ENCODE measurements at regions not wholly inside any gene's neighbourhood (a gene's known extent, or its start where the extent isn't known, plus 50 kb on each side); places are given as distances from the start of the nearest gene placed in this dataset.

DNA sequence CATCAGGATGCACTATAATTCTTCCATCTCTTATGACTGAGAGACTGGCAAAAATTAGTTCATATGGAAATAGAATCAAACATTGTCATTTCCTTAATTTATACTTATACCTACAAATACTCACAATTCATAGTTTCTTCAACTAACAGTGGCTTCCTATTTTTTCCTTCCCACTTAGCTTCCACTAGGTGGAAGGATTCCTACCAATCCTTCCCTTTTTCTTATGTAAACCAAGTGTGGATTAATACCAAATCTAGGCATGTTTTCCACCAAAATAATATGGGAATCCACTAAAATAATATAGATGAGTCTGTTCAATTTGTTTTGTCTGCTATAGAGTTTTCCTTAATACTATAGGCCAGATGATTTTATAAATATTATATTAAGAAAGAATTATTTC lies 1537.1 kb downstream of the PLA2G4A start:
- Histone ChIP-seq H3K4me3 (ENCODE audit: low read depth in 1 of 3, low read length in 3 of 3) (no peak overlapping the region), H3K36me3 (ENCODE audit: control insufficient read depth in 4 of 4, insufficient read depth in 3 of 4, low read depth in 1 of 4, low read length in 3 of 4) (no peaks in the 10 kb centered on the region), H3K27me3 (ENCODE audit: control insufficient read depth in 4 of 4, insufficient read depth in 4 of 4, low read length in 3 of 4) (no peaks in the 10 kb centered on the region), H3K4me1 (ENCODE audit: control insufficient read depth in 4 of 4, insufficient read depth in 4 of 4, low read length in 3 of 4) (no peaks in the 10 kb centered on the region), H3K27ac (ENCODE audit: low read depth in 1 of 2, low read length in 2 of 2) (no peak overlapping the region), H3K9ac (ENCODE audit: low read depth in 1 of 2, low read length in 2 of 2) (no peak overlapping the region), H3K9me3 (ENCODE audit: control insufficient read depth in 4 of 4, low read length in 3 of 4) (no peaks in the 10 kb centered on the region)
- DNase-seq (ENCODE audit: low spot score), result no peak
- no peak for TF ChIP-seq GABPA (IDR thresholded peaks at IDR 0.05 in 1 of 2, conservative IDR thresholded peaks at IDR 0.05 in 1 of 2)
- no peak for TF ChIP-seq NR2F2 (IDR thresholded peaks at IDR 0.05)
- no peak for TF ChIP-seq FOXA2 (IDR thresholded peaks at IDR 0.05)
- TF ChIP-seq, protein P1, sequence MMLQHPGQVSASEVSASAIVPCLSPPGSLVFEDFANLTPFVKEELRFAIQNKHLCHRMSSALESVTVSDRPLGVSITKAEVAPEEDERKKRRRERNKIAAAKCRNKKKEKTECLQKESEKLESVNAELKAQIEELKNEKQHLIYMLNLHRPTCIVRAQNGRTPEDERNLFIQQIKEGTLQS (IDR thresholded peaks at IDR 0.05), result no peak

DNA sequence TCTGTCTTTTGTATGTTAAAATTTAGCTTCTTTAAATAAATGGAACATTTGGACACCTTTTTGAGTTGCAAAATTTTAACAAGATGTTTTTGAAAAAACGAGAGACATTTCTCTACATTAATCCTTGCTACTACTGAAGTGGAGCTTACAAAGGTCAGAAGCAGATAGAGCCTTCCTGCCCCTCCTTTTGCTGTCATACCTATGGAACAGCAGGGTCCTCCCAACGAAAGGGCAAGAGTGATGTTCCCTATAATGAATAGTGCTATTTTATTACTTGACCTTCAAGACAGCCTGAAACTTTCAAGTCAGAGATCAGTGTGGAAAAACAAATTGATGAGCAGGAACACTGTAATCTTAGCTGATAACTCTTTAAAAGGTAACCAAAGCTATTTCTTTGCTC lies 1538.9 kb downstream of the PLA2G4A start:
- Histone ChIP-seq H3K36me3 (ENCODE audit: control insufficient read depth in 4 of 4, insufficient read depth in 3 of 4, low read depth in 1 of 4, low read length in 3 of 4) (no peaks in the 10 kb centered on the region), H3K9ac (ENCODE audit: low read depth in 1 of 2, low read length in 2 of 2) (no peak overlapping the region), H3K27me3 (ENCODE audit: control insufficient read depth in 4 of 4, insufficient read depth in 4 of 4, low read length in 3 of 4) (no peaks in the 10 kb centered on the region), H3K9me3 (ENCODE audit: control insufficient read depth in 4 of 4, low read length in 3 of 4) (no peaks in the 10 kb centered on the region), H3K27ac (ENCODE audit: low read depth in 1 of 2, low read length in 2 of 2) (no peak overlapping the region), H3K4me3 (ENCODE audit: low read depth in 1 of 3, low read length in 3 of 3) (no peak overlapping the region), H3K4me1 (ENCODE audit: control insufficient read depth in 4 of 4, insufficient read depth in 4 of 4, low read length in 3 of 4) (no peaks in the 10 kb centered on the region)
- WGBS, result 26% methylated on average over 2 of the region's 2 CpGs
- TF ChIP-seq GABPA (IDR thresholded peaks at IDR 0.05 in 1 of 2, conservative IDR thresholded peaks at IDR 0.05 in 1 of 2), result no peak
- no peak for TF ChIP-seq TAF1 (conservative IDR thresholded peaks at IDR 0.05)
- TF ChIP-seq, protein P2, sequence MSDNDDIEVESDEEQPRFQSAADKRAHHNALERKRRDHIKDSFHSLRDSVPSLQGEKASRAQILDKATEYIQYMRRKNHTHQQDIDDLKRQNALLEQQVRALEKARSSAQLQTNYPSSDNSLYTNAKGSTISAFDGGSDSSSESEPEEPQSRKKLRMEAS (IDR thresholded peaks at IDR 0.05), result no peak
- TF ChIP-seq EGR1 (IDR thresholded peaks at IDR 0.05; ENCODE audit: low read depth in 2 of 2), result no peak
- TF ChIP-seq, protein P1 (IDR thresholded peaks at IDR 0.05), result no peak
- TF ChIP-seq JUND (IDR thresholded peaks at IDR 0.05), result no peak
- TF ChIP-seq RXRA (IDR thresholded peaks at IDR 0.05), result no peak
- TF ChIP-seq, protein P3, sequence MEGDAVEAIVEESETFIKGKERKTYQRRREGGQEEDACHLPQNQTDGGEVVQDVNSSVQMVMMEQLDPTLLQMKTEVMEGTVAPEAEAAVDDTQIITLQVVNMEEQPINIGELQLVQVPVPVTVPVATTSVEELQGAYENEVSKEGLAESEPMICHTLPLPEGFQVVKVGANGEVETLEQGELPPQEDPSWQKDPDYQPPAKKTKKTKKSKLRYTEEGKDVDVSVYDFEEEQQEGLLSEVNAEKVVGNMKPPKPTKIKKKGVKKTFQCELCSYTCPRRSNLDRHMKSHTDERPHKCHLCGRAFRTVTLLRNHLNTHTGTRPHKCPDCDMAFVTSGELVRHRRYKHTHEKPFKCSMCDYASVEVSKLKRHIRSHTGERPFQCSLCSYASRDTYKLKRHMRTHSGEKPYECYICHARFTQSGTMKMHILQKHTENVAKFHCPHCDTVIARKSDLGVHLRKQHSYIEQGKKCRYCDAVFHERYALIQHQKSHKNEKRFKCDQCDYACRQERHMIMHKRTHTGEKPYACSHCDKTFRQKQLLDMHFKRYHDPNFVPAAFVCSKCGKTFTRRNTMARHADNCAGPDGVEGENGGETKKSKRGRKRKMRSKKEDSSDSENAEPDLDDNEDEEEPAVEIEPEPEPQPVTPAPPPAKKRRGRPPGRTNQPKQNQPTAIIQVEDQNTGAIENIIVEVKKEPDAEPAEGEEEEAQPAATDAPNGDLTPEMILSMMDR (IDR thresholded peaks at IDR 0.05; ENCODE audit: low read depth, low read length, missing input control), result no peak
- TF ChIP-seq HNF4A (conservative IDR thresholded peaks at IDR 0.05), result no peak
- no peak for TF ChIP-seq HNF4G (IDR thresholded peaks at IDR 0.05)
- no peak for DNase-seq (ENCODE audit: low spot score)

DNA sequence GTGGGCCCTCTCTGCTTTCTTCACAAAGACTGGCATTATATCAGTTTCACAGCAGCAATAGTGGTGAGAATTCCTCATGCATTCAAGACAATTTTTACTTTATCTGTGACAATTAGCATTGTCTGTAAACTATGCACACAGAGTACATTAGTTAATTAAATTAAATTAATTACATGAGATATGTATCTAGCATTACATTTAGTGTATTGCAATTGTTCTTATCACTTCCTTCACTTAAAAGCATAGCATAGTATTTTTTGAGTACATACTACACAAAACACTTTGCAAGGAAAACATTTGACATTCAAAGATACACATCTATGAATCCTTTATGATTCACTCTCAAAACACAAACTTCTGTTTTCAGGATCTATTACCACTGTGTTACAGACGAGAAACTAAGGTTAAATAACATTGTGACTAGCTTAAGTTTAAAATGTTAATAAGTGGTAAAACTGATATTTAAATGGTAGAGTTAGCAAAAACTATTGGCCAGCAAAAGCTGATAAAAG lies 1542.6 kb downstream of the PLA2G4A start:
- no peaks in the 10 kb centered on the region for H3K4me1 ChIP-seq (ENCODE audit: control insufficient read depth in 4 of 4, insufficient read depth in 4 of 4, low read length in 3 of 4)
- WGBS, result 53% methylated on average over 1 of the region's 1 CpG
- H3K27me3 ChIP-seq (ENCODE audit: control insufficient read depth in 4 of 4, insufficient read depth in 4 of 4, low read length in 3 of 4), result no peaks in the 10 kb centered on the region
- H3K27ac ChIP-seq (ENCODE audit: low read depth in 1 of 2, low read length in 2 of 2), result no peak overlapping the region
- no peaks in the 10 kb centered on the region for H3K36me3 ChIP-seq (ENCODE audit: control insufficient read depth in 4 of 4, insufficient read depth in 3 of 4, low read depth in 1 of 4, low read length in 3 of 4)
- H3K4me3 ChIP-seq (ENCODE audit: low read depth in 1 of 3, low read length in 3 of 3), result no peak overlapping the region
- H3K9ac ChIP-seq (ENCODE audit: low read depth in 1 of 2, low read length in 2 of 2), result no peak overlapping the region
- no peak for DNase-seq (ENCODE audit: low spot score)
- H3K9me3 ChIP-seq (ENCODE audit: control insufficient read depth in 4 of 4, low read length in 3 of 4), result no peaks in the 10 kb centered on the region
- TF ChIP-seq RAD21 (IDR thresholded peaks at IDR 0.05) (no peak), NR2F2 (IDR thresholded peaks at IDR 0.05) (no peak), HNF4G (IDR thresholded peaks at IDR 0.05) (no peak), GABPA (IDR thresholded peaks at IDR 0.05 in 1 of 2, conservative IDR thresholded peaks at IDR 0.05 in 1 of 2) (no peak), RXRA (IDR thresholded peaks at IDR 0.05) (no peak), HNF4A (conservative IDR thresholded peaks at IDR 0.05) (no peak), YY1 (IDR thresholded peaks at IDR 0.05) (no peak), SP1 (IDR thresholded peaks at IDR 0.05) (no peak), FOXA2 (IDR thresholded peaks at IDR 0.05) (no peak), TAF1 (conservative IDR thresholded peaks at IDR 0.05) (no peak)
- TF ChIP-seq, protein P4, sequence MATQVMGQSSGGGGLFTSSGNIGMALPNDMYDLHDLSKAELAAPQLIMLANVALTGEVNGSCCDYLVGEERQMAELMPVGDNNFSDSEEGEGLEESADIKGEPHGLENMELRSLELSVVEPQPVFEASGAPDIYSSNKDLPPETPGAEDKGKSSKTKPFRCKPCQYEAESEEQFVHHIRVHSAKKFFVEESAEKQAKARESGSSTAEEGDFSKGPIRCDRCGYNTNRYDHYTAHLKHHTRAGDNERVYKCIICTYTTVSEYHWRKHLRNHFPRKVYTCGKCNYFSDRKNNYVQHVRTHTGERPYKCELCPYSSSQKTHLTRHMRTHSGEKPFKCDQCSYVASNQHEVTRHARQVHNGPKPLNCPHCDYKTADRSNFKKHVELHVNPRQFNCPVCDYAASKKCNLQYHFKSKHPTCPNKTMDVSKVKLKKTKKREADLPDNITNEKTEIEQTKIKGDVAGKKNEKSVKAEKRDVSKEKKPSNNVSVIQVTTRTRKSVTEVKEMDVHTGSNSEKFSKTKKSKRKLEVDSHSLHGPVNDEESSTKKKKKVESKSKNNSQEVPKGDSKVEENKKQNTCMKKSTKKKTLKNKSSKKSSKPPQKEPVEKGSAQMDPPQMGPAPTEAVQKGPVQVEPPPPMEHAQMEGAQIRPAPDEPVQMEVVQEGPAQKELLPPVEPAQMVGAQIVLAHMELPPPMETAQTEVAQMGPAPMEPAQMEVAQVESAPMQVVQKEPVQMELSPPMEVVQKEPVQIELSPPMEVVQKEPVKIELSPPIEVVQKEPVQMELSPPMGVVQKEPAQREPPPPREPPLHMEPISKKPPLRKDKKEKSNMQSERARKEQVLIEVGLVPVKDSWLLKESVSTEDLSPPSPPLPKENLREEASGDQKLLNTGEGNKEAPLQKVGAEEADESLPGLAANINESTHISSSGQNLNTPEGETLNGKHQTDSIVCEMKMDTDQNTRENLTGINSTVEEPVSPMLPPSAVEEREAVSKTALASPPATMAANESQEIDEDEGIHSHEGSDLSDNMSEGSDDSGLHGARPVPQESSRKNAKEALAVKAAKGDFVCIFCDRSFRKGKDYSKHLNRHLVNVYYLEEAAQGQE (IDR thresholded peaks at IDR 0.05), result no peak
- TF ChIP-seq, protein P1 (IDR thresholded peaks at IDR 0.05), result no peak
- TF ChIP-seq, protein P5, sequence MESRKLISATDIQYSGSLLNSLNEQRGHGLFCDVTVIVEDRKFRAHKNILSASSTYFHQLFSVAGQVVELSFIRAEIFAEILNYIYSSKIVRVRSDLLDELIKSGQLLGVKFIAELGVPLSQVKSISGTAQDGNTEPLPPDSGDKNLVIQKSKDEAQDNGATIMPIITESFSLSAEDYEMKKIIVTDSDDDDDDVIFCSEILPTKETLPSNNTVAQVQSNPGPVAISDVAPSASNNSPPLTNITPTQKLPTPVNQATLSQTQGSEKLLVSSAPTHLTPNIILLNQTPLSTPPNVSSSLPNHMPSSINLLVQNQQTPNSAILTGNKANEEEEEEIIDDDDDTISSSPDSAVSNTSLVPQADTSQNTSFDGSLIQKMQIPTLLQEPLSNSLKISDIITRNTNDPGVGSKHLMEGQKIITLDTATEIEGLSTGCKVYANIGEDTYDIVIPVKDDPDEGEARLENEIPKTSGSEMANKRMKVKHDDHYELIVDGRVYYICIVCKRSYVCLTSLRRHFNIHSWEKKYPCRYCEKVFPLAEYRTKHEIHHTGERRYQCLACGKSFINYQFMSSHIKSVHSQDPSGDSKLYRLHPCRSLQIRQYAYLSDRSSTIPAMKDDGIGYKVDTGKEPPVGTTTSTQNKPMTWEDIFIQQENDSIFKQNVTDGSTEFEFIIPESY (IDR thresholded peaks at IDR 0.05), result no peak
- TF ChIP-seq, protein P2 (IDR thresholded peaks at IDR 0.05), result no peak

Data from liver (tissue), 8 donors.